Parathyroid adenoma (tissue), 2 donors: ENCODE measurements at regions not wholly inside any gene's neighbourhood (a gene's known extent, or its start where the extent isn't known, plus 50 kb on each side); places are given as distances from the start of the nearest gene placed in this dataset.

Experiments
- H2AFZ ChIP-seq: fragments of 300-600 bp; sonication (generic); one replicate; pipeline ENCODE4 v1.7.0; 2017; ENCODE audit warnings: antibody characterized with exemption, mild to moderate bottlenecking
- H3K27ac ChIP-seq: fragments of 300-600 bp; sonication (generic); one replicate; pipeline ENCODE4 v1.7.0; 2017
- H3K27me3 ChIP-seq: fragments of 300-600 bp; sonication (generic); one replicate; pipeline ENCODE4 v1.7.0; 2017; ENCODE audit warnings: low read length; ENCODE audit not compliant: control insufficient read depth, insufficient read depth
- H3K36me3 ChIP-seq: fragments of 300-600 bp; sonication (generic); one replicate; pipeline ENCODE4 v1.7.0; 2017; ENCODE audit warnings: low read length; ENCODE audit not compliant: control insufficient read depth, insufficient read depth
- H3K4me1 ChIP-seq: fragments of 300-600 bp; sonication (generic); one replicate; pipeline ENCODE4 v1.7.0; 2017; ENCODE audit warnings: control low read depth
- H3K4me2 ChIP-seq: fragments of 300-600 bp; sonication (generic); one replicate; pipeline ENCODE4 v1.7.0; 2017; ENCODE audit warnings: low read length
- H3K4me3 ChIP-seq: fragments of 300-600 bp; sonication (generic); one replicate; pipeline ENCODE4 v1.7.0; 2017; ENCODE audit warnings: low read depth, low read length
- H3K79me2 ChIP-seq: fragments of 300-600 bp; sonication (generic); one replicate; pipeline ENCODE4 v1.7.0; 2017; ENCODE audit warnings: control low read depth
- H3K9ac ChIP-seq: fragments of 300-600 bp; sonication (generic); one replicate; pipeline ENCODE4 v1.7.0; 2017; ENCODE audit warnings: mild to moderate bottlenecking
- H3K9me3 ChIP-seq: fragments of 300-600 bp; sonication (generic); one replicate; pipeline ENCODE4 v1.7.0; 2017; ENCODE audit warnings: low read length; ENCODE audit not compliant: control insufficient read depth
- TF ChIP-seq, protein P1 (sequence below): fragments of 300-600 bp; sonication (generic); IDR thresholded peaks from one replicate; pipeline ENCODE4 v1.7.0; 2017; ENCODE audit warnings: antibody characterized with exemption, mild to moderate bottlenecking
- donor health status: primary hyperparathyroidism.

DNA sequence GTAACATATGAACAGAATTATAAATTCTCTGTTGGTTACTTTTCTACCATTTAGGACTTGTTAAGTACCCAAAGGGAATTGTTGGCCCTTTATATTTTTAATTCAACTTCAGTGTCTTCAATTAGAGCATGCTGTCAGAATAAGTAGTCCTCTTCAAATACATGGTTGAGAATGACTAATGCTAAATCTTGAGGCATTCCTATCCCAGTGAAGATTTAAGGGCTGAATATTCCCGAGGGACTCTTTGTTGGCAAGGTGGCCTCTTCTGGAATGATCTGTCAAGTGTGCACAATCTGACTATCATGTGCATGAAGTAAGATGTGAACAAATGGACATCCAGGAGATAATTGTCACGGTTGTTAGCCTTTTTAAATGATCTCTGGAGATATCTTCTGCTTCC lies 421.7 kb downstream of the BMP2 start:
- Histone ChIP-seq H3K36me3 (no peaks in the 10 kb centered on the region), H2AFZ (no peak overlapping the region), H3K9me3 (no peaks in the 10 kb centered on the region), H3K27me3 (no peaks in the 10 kb centered on the region), H3K4me2 (no peak overlapping the region), H3K4me3 (no peak overlapping the region), H3K27ac (no peak overlapping the region), H3K79me2 (no peaks in the 10 kb centered on the region), H3K9ac (no peak overlapping the region), H3K4me1 (no peaks in the 10 kb centered on the region)
- TF ChIP-seq, protein P1, sequence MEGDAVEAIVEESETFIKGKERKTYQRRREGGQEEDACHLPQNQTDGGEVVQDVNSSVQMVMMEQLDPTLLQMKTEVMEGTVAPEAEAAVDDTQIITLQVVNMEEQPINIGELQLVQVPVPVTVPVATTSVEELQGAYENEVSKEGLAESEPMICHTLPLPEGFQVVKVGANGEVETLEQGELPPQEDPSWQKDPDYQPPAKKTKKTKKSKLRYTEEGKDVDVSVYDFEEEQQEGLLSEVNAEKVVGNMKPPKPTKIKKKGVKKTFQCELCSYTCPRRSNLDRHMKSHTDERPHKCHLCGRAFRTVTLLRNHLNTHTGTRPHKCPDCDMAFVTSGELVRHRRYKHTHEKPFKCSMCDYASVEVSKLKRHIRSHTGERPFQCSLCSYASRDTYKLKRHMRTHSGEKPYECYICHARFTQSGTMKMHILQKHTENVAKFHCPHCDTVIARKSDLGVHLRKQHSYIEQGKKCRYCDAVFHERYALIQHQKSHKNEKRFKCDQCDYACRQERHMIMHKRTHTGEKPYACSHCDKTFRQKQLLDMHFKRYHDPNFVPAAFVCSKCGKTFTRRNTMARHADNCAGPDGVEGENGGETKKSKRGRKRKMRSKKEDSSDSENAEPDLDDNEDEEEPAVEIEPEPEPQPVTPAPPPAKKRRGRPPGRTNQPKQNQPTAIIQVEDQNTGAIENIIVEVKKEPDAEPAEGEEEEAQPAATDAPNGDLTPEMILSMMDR, result no peak

DNA sequence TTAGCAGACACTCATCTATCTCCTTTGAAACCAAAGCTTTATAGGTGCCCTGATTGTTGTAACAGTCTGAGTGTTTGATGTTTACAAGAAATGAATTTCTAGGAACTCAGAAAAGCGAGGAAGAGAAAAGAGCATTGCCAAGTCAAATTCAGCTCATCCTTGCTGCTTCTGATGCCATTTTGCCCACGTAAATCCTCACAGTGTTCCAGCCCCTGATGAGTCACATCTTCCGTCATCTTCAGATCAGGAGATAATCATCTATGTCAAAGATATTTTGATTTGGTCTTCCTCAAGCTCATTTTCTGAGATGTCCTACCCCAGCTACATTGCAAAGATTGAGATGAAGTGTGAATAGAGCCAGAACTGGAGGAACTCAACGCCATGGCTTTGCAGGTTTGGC lies 426.2 kb downstream of the BMP2 start:
- Histone ChIP-seq H3K27ac (no peak overlapping the region), H3K79me2 (no peaks in the 10 kb centered on the region), H3K36me3 (no peaks in the 10 kb centered on the region), H3K9ac (no peak overlapping the region), H3K9me3 (no peaks in the 10 kb centered on the region), H2AFZ (no peak overlapping the region), H3K4me2 (no peak overlapping the region), H3K4me1 (no peaks in the 10 kb centered on the region), H3K4me3 (no peak overlapping the region), H3K27me3 (no peaks in the 10 kb centered on the region)
- TF ChIP-seq, protein P1, result no peak

DNA sequence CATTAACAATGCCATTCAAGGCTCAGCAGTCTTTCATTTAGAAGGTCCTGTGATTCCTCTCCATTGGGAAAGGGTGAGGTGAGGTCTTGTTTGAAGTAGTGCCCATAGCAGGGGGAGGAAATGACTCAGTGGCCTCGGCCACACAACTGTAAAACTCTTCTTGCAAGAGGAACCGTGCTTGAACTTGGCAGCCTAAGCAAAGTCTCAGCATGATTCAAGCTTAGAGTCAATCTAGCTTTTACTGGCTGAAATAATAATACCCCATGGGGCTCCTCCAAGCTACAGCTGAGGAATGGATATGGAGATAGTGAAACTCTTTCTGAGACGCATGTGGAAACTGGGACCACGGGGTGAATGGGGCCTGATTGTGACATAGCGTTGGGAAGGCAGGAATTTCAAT lies 428.2 kb downstream of the BMP2 start:
- Histone ChIP-seq H3K79me2 (no peaks in the 10 kb centered on the region), H3K27ac (no peak overlapping the region), H3K4me2 (no peak overlapping the region), H3K9ac (no peak overlapping the region), H3K9me3 (no peaks in the 10 kb centered on the region), H3K4me1 (no peaks in the 10 kb centered on the region), H3K4me3 (no peak overlapping the region), H3K27me3 (no peaks in the 10 kb centered on the region), H2AFZ (no peak overlapping the region), H3K36me3 (no peaks in the 10 kb centered on the region)
- TF ChIP-seq, protein P1, result no peak

DNA sequence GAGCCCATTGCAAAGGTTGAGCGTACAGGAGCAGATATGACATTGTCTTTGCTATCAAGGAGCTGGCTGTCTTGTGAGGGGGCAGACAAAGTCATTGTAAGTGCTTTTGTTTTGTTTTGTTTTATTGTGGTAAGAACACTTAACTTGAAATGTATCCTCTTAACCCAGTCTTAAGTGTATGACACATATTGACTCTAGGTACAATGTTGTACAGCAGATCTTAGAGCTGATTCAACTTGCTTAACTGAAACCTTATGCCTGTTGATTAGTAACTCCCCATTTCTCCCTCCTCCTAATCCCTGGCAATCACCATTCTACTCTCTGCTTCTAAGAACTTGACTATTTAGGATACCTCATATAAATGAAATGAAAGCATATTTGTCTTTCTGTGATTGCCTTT lies 429.0 kb downstream of the BMP2 start:
- Histone ChIP-seq H3K4me3 (no peak overlapping the region), H3K4me2 (no peak overlapping the region), H3K27ac (no peak overlapping the region), H3K27me3 (no peaks in the 10 kb centered on the region), H3K9ac (no peak overlapping the region), H3K4me1 (no peaks in the 10 kb centered on the region), H3K79me2 (no peaks in the 10 kb centered on the region), H2AFZ (no peak overlapping the region), H3K36me3 (no peaks in the 10 kb centered on the region), H3K9me3 (no peaks in the 10 kb centered on the region)
- TF ChIP-seq, protein P1, result no peak

DNA sequence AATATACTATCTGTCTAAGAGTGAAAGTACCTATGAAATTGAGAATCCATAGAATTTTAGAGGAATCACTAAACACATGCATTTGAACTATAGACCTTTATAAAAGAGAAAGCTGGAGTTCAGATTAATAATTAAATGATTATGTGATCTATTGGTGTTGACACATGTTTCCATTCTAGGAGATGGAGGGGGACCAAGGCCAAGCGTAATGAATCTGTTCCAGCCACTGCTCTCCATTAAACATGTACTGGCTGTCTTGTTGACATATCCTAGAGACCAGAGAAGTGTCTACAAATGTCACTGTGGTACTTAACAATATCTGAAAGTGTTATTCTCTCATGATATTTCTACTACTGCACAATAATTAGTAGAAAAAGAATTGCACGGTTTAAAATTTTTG lies 432.4 kb downstream of the BMP2 start:
- no peak overlapping the region for H3K9ac ChIP-seq

More for the DNA sequence above, 432.4 kb downstream of the BMP2 start:
- Histone ChIP-seq H3K79me2 (no peaks in the 10 kb centered on the region), H3K4me3 (no peak overlapping the region), H3K4me1 (no peaks in the 10 kb centered on the region), H3K4me2 (no peak overlapping the region), H3K9me3 (no peaks in the 10 kb centered on the region), H3K27ac (no peak overlapping the region), H3K36me3 (no peaks in the 10 kb centered on the region), H2AFZ (no peak overlapping the region), H3K27me3 (no peaks in the 10 kb centered on the region)
- TF ChIP-seq, protein P1, result no peak
